H1 (cell line): ENCODE measurements at regions not wholly inside any gene's neighbourhood (a gene's known extent, or its start where the extent isn't known, plus 50 kb on each side); places are given as distances from the start of the nearest gene placed in this dataset.

Experiments
- CTCF ChIA-PET: fragments of 300-600 bp; sonication (Branson Sonifier 250); formaldehyde crosslinking; loops from one replicate; lab custom pipeline; 2021; ENCODE audit not compliant: partially characterized antibody; lab: Charles Lee
- POLR2A ChIA-PET: fragments of 300-600 bp; sonication (Branson Sonifier 250); formaldehyde crosslinking; loops from one replicate; lab custom pipeline; 2021; ENCODE audit warnings: inconsistent platforms; ENCODE audit not compliant: partially characterized antibody; lab: Charles Lee
- DNase-seq, 2 experiments: peaks; one replicate each; pipeline versions ENCODE4 v3.0.0 to v3.0.0-alpha.2; 2010 to 2022; ENCODE audit warnings: low spot score in 2 of 2, low read depth in 1 of 2, mixed read lengths in 1 of 2
- FAIRE-seq: peaks from 2 replicates; lab custom pipeline; 2011; peaks lifted over from hg19 to GRCh38; lab: Jason Lieb, UNC
- H2AFZ ChIP-seq: 2 replicates; pipeline ENCODE4 v1.8.1; 2012; ENCODE audit warnings: low read length, inconsistent platforms
- H2AK5ac ChIP-seq: 2 replicates; pipeline ENCODE4 v1.6.1; 2013; ENCODE audit warnings: low read depth, low read length
- H2BK120ac ChIP-seq: replicated peaks from 2 replicates; pipeline ENCODE3; 2013; ENCODE audit warnings: low read depth, low read length, inconsistent platforms
- H2BK12ac ChIP-seq: 2 replicates; pipeline ENCODE4 v1.6.1; 2013; ENCODE audit warnings: low read depth, low read length
- H2BK15ac ChIP-seq: 2 replicates; pipeline ENCODE4 v1.6.1; 2013; ENCODE audit warnings: low read length
- H2BK20ac ChIP-seq: 2 replicates; pipeline ENCODE4 v1.6.1; 2013; ENCODE audit warnings: low read length
- H2BK5ac ChIP-seq: 2 replicates; pipeline ENCODE4 v1.6.1; 2013; ENCODE audit warnings: low read depth, low read length
- H3K14ac ChIP-seq: 2 replicates; pipeline ENCODE4 v1.6.1; 2013; ENCODE audit warnings: inconsistent platforms; ENCODE audit not compliant: insufficient read length
- H3K18ac ChIP-seq: 2 replicates; pipeline ENCODE4 v1.6.1; 2013; ENCODE audit warnings: low read length; ENCODE audit errors: extremely low read depth
- H3K23ac ChIP-seq: 2 replicates; pipeline ENCODE4 v1.6.1; 2013; ENCODE audit warnings: inconsistent platforms; ENCODE audit not compliant: insufficient read length
- H3K23me2 ChIP-seq: 2 replicates; pipeline ENCODE4 v1.6.1; 2013; ENCODE audit warnings: low read depth, low read length
- H3K27ac ChIP-seq: 2 replicates; pipeline ENCODE4 v1.6.1; 2011; ENCODE audit warnings: low read depth, low read length, inconsistent platforms
- H3K27me3 ChIP-seq, 4 experiments: replicated peaks in 1 of 4; 1 replicate in 1 of 4; 2 replicates in 3 of 4; pipeline versions ENCODE4 v1.6.1 to v1.8.1; 2011 to 2013; ENCODE audit warnings: low read length in 3 of 4, mild to moderate bottlenecking in 3 of 4, inconsistent platforms in 2 of 4, mixed read lengths in 2 of 4, moderate library complexity in 1 of 4; ENCODE audit not compliant: control insufficient read depth in 3 of 4, insufficient read depth in 3 of 4; ENCODE audit errors: extremely low read depth in 1 of 4
- H3K36me3 ChIP-seq, 4 experiments: 2 replicates each; pipeline versions ENCODE4 v1.6.1 to v1.8.1; 2011 to 2013; ENCODE audit warnings: mild to moderate bottlenecking in 4 of 4, low read length in 3 of 4, moderate library complexity in 2 of 4, control low read depth in 1 of 4, inconsistent platforms in 1 of 4; ENCODE audit not compliant: insufficient read depth in 4 of 4, control insufficient read depth in 2 of 4
- H3K4ac ChIP-seq: replicated peaks from 2 replicates; pipeline ENCODE3; 2013; ENCODE audit warnings: low read length, low read depth, mixed read lengths, inconsistent platforms; ENCODE audit not compliant: insufficient read length
- H3K4me1 ChIP-seq, 4 experiments: replicated peaks in 1 of 4; 1 replicate in 1 of 4; 2 replicates in 3 of 4; pipeline versions ENCODE4 v1.6.1 to v1.8.1; 2011 to 2013; ENCODE audit warnings: low read length in 3 of 4, inconsistent platforms in 2 of 4, mixed read lengths in 1 of 4; ENCODE audit not compliant: insufficient read depth in 4 of 4, control insufficient read depth in 3 of 4
- H3K4me2 ChIP-seq, 2 experiments: 2 replicates each; pipeline versions ENCODE4 v1.6.1 to v1.8.1; 2011 to 2013; ENCODE audit warnings: low read depth in 2 of 2, low read length in 2 of 2, control low read depth in 1 of 2, inconsistent platforms in 1 of 2, mild to moderate bottlenecking in 1 of 2; ENCODE audit not compliant: insufficient read depth in 1 of 2
- H3K4me3 ChIP-seq, 4 experiments: fragments of 200-600, 300-600 bp in 1 of 4; sonication (generic), shearing (Covaris generic), sonication (Bioruptor Twin) in 1 of 4; 2 replicates each; pipeline versions ENCODE4 v1.5.1 to v1.8.1; 2011 to 2016; ENCODE audit warnings: low read length in 4 of 4, low read depth in 3 of 4, control low read depth in 2 of 4, inconsistent platforms in 2 of 4, mild to moderate bottlenecking in 2 of 4, mixed read lengths in 1 of 4, moderate library complexity in 1 of 4; ENCODE audit not compliant: insufficient read depth in 2 of 4; ENCODE audit errors: extremely low read depth in 1 of 4
- H3K56ac ChIP-seq: replicated peaks from 2 replicates; pipeline ENCODE3; 2013; ENCODE audit warnings: low read depth, mild to moderate bottlenecking, mixed read lengths, low read length, inconsistent platforms; ENCODE audit not compliant: insufficient read length
- H3K79me1 ChIP-seq: 2 replicates; pipeline ENCODE4 v1.6.1; 2013; ENCODE audit warnings: low read depth, low read length, control low read depth
- H3K79me2 ChIP-seq, 2 experiments: 2 replicates each; pipeline versions ENCODE4 v1.6.1 to v1.8.1; 2012 to 2013; ENCODE audit warnings: low read length in 2 of 2, mild to moderate bottlenecking in 2 of 2, inconsistent platforms in 1 of 2; ENCODE audit not compliant: insufficient read depth in 2 of 2, control insufficient read depth in 1 of 2
- H3K9ac ChIP-seq, 4 experiments: replicated peaks in 1 of 4; 1 replicate in 1 of 4; 2 replicates in 3 of 4; pipeline versions ENCODE4 v1.6.1 to v1.8.1; 2011 to 2013; ENCODE audit warnings: low read depth in 3 of 4, low read length in 3 of 4, control low read depth in 2 of 4, mild to moderate bottlenecking in 2 of 4, moderate library complexity in 2 of 4, inconsistent platforms in 1 of 4; ENCODE audit errors: extremely low read depth in 1 of 4
- H3K9me3 ChIP-seq, 2 experiments: 2 replicates each; pipeline versions ENCODE4 v1.6.1 to v1.8.1; 2012 to 2013; ENCODE audit warnings: mild to moderate bottlenecking in 2 of 2, moderate library complexity in 2 of 2, control low read depth in 1 of 2, inconsistent platforms in 1 of 2, low read depth in 1 of 2, low read length in 1 of 2, mixed read lengths in 1 of 2; ENCODE audit not compliant: insufficient read depth in 2 of 2
- H4K20me1 ChIP-seq, 2 experiments: replicated peaks in 1 of 2; 2 replicates each; pipeline versions ENCODE3 to v1.8.1; 2011 to 2013; ENCODE audit warnings: inconsistent platforms in 2 of 2, low read length in 2 of 2, mild to moderate bottlenecking in 1 of 2; ENCODE audit not compliant: insufficient read depth in 2 of 2, control insufficient read depth in 1 of 2
- H4K5ac ChIP-seq: 2 replicates; pipeline ENCODE4 v1.6.1; 2013; ENCODE audit warnings: low read length, low read depth, mixed read lengths, inconsistent platforms; ENCODE audit not compliant: insufficient read length
- H4K8ac ChIP-seq: 2 replicates; pipeline ENCODE4 v1.8.0; 2013; ENCODE audit warnings: mild to moderate bottlenecking, moderate library complexity, low read length, inconsistent platforms; ENCODE audit not compliant: insufficient read depth; ENCODE audit errors: extremely low read depth
- H4K91ac ChIP-seq: replicated peaks from 2 replicates; pipeline ENCODE3; 2013; ENCODE audit warnings: low read length, mixed read lengths, inconsistent platforms; ENCODE audit not compliant: insufficient read length
- CBX5 ChIP-seq: fragments of 300-800, 300-1000 bp; sonication (generic); IDR thresholded peaks from 2 replicates; pipeline ENCODE4 v1.7.1; 2016; ENCODE audit warnings: antibody characterized with exemption, low read length, low read depth
- JUN ChIP-seq: IDR thresholded peaks from 2 replicates; pipeline ENCODE4 v1.6.1; 2011; ENCODE audit warnings: low read depth, mild to moderate bottlenecking, improper control_type of control experiment, low read length
- SIN3A ChIP-seq, 2 experiments: IDR thresholded peaks in 1 of 2; conservative IDR thresholded peaks in 1 of 2; 2 replicates each; pipeline ENCODE4 v1.6.1; 2011 to 2012; ENCODE audit warnings: low read length in 2 of 2, improper control_type of control experiment in 1 of 2, low read depth in 1 of 2, mild to moderate bottlenecking in 1 of 2
- WGBS, 2 experiments: shearing (Covaris generic) in 1 of 2; methylation state at CpG; one replicate each; pipeline versions ENCODE4 v1.1.6 to v1.1.7; 2013 to 2015; ENCODE audit warnings: low lambda C conversion rate in 2 of 2, mixed read lengths in 2 of 2, inconsistent platforms in 1 of 2, low coverage in 1 of 2, missing lambda C conversion rate in 1 of 2; ENCODE audit not compliant: insufficient replicate concordance in 2 of 2, insufficient coverage in 1 of 2, insufficient read length in 1 of 2; ENCODE audit errors: extremely low coverage in 1 of 2, missing lambda C conversion rate in 1 of 2; 5-methylcytosine and 5-hydroxymethylcytosine counted together

- WGBS, 2 experiments: 95% methylated on average over 2 of the region's 2 CpGs; no CpG with 5 or more reads in 1 of the 2 experiments
- no peak overlapping the region for H3K4me3 ChIP-seq
- FAIRE-seq (no peak), DNase-seq (no peak)
- no peaks in the 10 kb centered on the region for H4K20me1 ChIP-seq
- H3K36me3 ChIP-seq: no peaks in the 10 kb centered on the region
- no peak overlapping the region for H2BK20ac ChIP-seq
- H3K14ac ChIP-seq: no peak overlapping the region
- H3K79me2 ChIP-seq: no peaks in the 10 kb centered on the region
- no peak overlapping the region for H3K4ac ChIP-seq
- H2BK15ac ChIP-seq: no peak overlapping the region
- H4K5ac ChIP-seq: no peak overlapping the region
- H2BK5ac ChIP-seq: no peak overlapping the region
- no peak overlapping the region for H4K8ac ChIP-seq
- H3K27me3 ChIP-seq: no peaks in the 10 kb centered on the region; a peak in 1 of 7 replicates
- no peak overlapping the region for H2AK5ac ChIP-seq
- H3K9me3 ChIP-seq: peaks cover 0 to 2% of the 10 kb centered on the region in 2 experiments; a peak in 2 of 4 replicates
- H3K4me2 ChIP-seq: no peak overlapping the region
- H3K56ac ChIP-seq: no peak overlapping the region
- H3K18ac ChIP-seq: no peak overlapping the region
- ChIA-PET POLR2A (no interaction called here), CTCF (interaction anchor here (1.1 kb wide), 1 partner anchor 100 kb away, joined by 4 read pairs; no protein-coding TSS in a partner anchor)
- H2AFZ ChIP-seq: no peak overlapping the region
- H3K23me2 ChIP-seq: peaks cover 6% of the 10 kb centered on the region; the same call in 1 of the 2 replicates
- no peak overlapping the region for H2BK12ac ChIP-seq
- no peaks in the 10 kb centered on the region for H3K4me1 ChIP-seq
- H3K79me1 ChIP-seq: no peaks in the 10 kb centered on the region
- no peak overlapping the region for H4K91ac ChIP-seq
- no peak overlapping the region for H3K27ac ChIP-seq
- H3K9ac ChIP-seq: no peak overlapping the region
- H3K23ac ChIP-seq: no peak overlapping the region
- no peak for TF ChIP-seq JUN
- TF ChIP-seq SIN3A (conservative IDR thresholded peaks at IDR 0.05 in 1 of 2, IDR thresholded peaks at IDR 0.05 in 1 of 2; ENCODE audit: low read depth in 1 of 2, low read length in 2 of 2): no peak
- TF ChIP-seq CBX5: no peak
- no peak overlapping the region for H2BK120ac ChIP-seq
Observed at GRCh38 chr16:86974120-86974519, 343.1 kb downstream of the C16orf95 start.
